Skeletal muscle tissue (tissue), 3 donors: ENCODE measurements at regions not wholly inside any gene's neighbourhood (a gene's known extent, or its start where the extent isn't known, plus 50 kb on each side); places are given as distances from the start of the nearest gene placed in this dataset.
"Not testable (repeated sequence)": the region's sequence is repeated elsewhere in the genome, so short reads cannot be mapped to it uniquely, and the experiment has no call there.

Experiments used
- H3K27ac ChIP-seq: one replicate; pipeline ENCODE4 v1.7.0; 2013; ENCODE audit warnings: mild to moderate bottlenecking, low read depth, low read length, inconsistent platforms
- H3K27me3 ChIP-seq, 3 donors: one replicate each; pipeline ENCODE4 v1.7.0; 2013; ENCODE audit warnings: low read length in 3 of 3; ENCODE audit not compliant: control insufficient read depth in 3 of 3, insufficient read depth in 3 of 3
- H3K36me3 ChIP-seq, 3 donors: one replicate each; pipeline ENCODE4 v1.7.0; 2013; ENCODE audit warnings: low read length in 3 of 3; ENCODE audit not compliant: control insufficient read depth in 3 of 3, insufficient read depth in 3 of 3
- H3K4me1 ChIP-seq, 3 donors: one replicate each; pipeline ENCODE4 v1.7.0; 2013; ENCODE audit warnings: low read length in 3 of 3, mild to moderate bottlenecking in 3 of 3; ENCODE audit not compliant: control insufficient read depth in 3 of 3, insufficient read depth in 3 of 3
- H3K4me3 ChIP-seq, 3 donors: one replicate each; pipeline ENCODE4 v1.7.0; 2013; ENCODE audit warnings: low read length in 3 of 3
- H3K9ac ChIP-seq, 3 donors: one replicate each; pipeline ENCODE4 v1.7.0; 2013; ENCODE audit warnings: low read length in 3 of 3, mild to moderate bottlenecking in 3 of 3, moderate library complexity in 2 of 3, low read depth in 1 of 3
- H3K9me3 ChIP-seq, 3 donors: one replicate each; pipeline ENCODE4 v1.7.0; 2013; ENCODE audit warnings: low read length in 3 of 3; ENCODE audit not compliant: control insufficient read depth in 3 of 3
- donor health status: Osteomylitis.

- no peak overlapping the region for H3K4me3 ChIP-seq
- H3K36me3 ChIP-seq = no peaks in the 10 kb centered on the region
- H3K27ac ChIP-seq = no peak overlapping the region
- no peak overlapping the region for H3K9ac ChIP-seq
- no peaks in the 10 kb centered on the region for H3K4me1 ChIP-seq
- H3K9me3 ChIP-seq = no peaks in the 10 kb centered on the region
- peaks cover 0 to 5% (median 3%) of the 10 kb centered on the region in 3 donors for H3K27me3 ChIP-seq
Observed at GRCh38 chr14:106651016-106651415, 1124.6 kb downstream of the TMEM121 start.

GRCh38 chr14:106652494-106652893, 1126.1 kb downstream of the TMEM121 start:
- H3K9me3 ChIP-seq = no peaks in the 10 kb centered on the region
- no peak overlapping the region for H3K9ac ChIP-seq
- H3K4me3 ChIP-seq = no peak overlapping the region
- H3K27ac ChIP-seq = no peak overlapping the region
- no peaks in the 10 kb centered on the region for H3K4me1 ChIP-seq
- no peaks in the 10 kb centered on the region for H3K36me3 ChIP-seq
- H3K27me3 ChIP-seq = peaks cover 0 to 8% (median 3%) of the 10 kb centered on the region in 3 donors

- peaks cover 0 to 3% (median 0%) of the 10 kb centered on the region in 3 donors for H3K27me3 ChIP-seq
- no peak overlapping the region for H3K27ac ChIP-seq
- no peaks in the 10 kb centered on the region for H3K36me3 ChIP-seq
- H3K9ac ChIP-seq = no peak overlapping the region
- no peaks in the 10 kb centered on the region for H3K9me3 ChIP-seq
- H3K4me3 ChIP-seq = no peak overlapping the region
- H3K4me1 ChIP-seq = no peaks in the 10 kb centered on the region
Observed at GRCh38 chr14:106657460-106657859, 1131.1 kb downstream of the TMEM121 start.

- H3K9me3 ChIP-seq, H3K36me3 ChIP-seq: not testable (repeated sequence)
Observed at GRCh38 chr14:106658066-106658860, 1131.9 kb downstream of the TMEM121 start.

GRCh38 chr14:106661561-106661960, 1135.2 kb downstream of the TMEM121 start:
- H3K4me1 ChIP-seq, H3K9ac ChIP-seq, H3K27me3 ChIP-seq, H3K9me3 ChIP-seq, H3K4me3 ChIP-seq, H3K36me3 ChIP-seq, H3K27ac ChIP-seq: not testable (repeated sequence)

More at GRCh38 chr14:106658066-106658860, 1131.9 kb downstream of the TMEM121 start:
- not testable (repeated sequence) for H3K4me1 ChIP-seq, H3K9ac ChIP-seq, H3K27me3 ChIP-seq, H3K27ac ChIP-seq, H3K4me3 ChIP-seq

GRCh38 chr14:106662936-106663550, 1136.7 kb downstream of the TMEM121 start:
- H3K4me1 ChIP-seq = no peaks in the 10 kb centered on the region
- H3K4me3 ChIP-seq = no peak overlapping the region
- no peak overlapping the region for H3K27ac ChIP-seq
- no peaks in the 10 kb centered on the region for H3K9me3 ChIP-seq
- H3K27me3 ChIP-seq = no peaks in the 10 kb centered on the region
- no peaks in the 10 kb centered on the region for H3K36me3 ChIP-seq
- H3K9ac ChIP-seq = no peak overlapping the region

- not testable (repeated sequence) for H3K9me3 ChIP-seq, H3K36me3 ChIP-seq, H3K4me1 ChIP-seq, H3K27me3 ChIP-seq, H3K4me3 ChIP-seq, H3K27ac ChIP-seq, H3K9ac ChIP-seq
Observed at GRCh38 chr14:106663805-106664410, 1137.5 kb downstream of the TMEM121 start.

- Histone ChIP-seq H3K27ac (no peak overlapping the region), H3K4me3 (no peak overlapping the region), H3K9me3 (no peaks in the 10 kb centered on the region), H3K27me3 (peaks cover 0 to 5% (median 0%) of the 10 kb centered on the region in 3 donors), H3K9ac (no peak overlapping the region), H3K36me3 (no peaks in the 10 kb centered on the region), H3K4me1 (no peaks in the 10 kb centered on the region)
Observed at GRCh38 chr14:106665814-106666213, 1139.4 kb downstream of the TMEM121 start.

GRCh38 chr14:106666341-106666740, 1140.0 kb downstream of the TMEM121 start:
- Histone ChIP-seq H3K4me3 (no peak overlapping the region), H3K36me3 (no peaks in the 10 kb centered on the region), H3K4me1 (no peaks in the 10 kb centered on the region), H3K27ac (no peak overlapping the region), H3K27me3 (peaks cover 0 to 5% (median 0%) of the 10 kb centered on the region in 3 donors), H3K9ac (no peak overlapping the region), H3K9me3 (no peaks in the 10 kb centered on the region)

- H3K4me3 ChIP-seq = no peak overlapping the region
- no peaks in the 10 kb centered on the region for H3K4me1 ChIP-seq
- no peaks in the 10 kb centered on the region for H3K9me3 ChIP-seq
- H3K36me3 ChIP-seq = no peaks in the 10 kb centered on the region
- peaks cover 0 to 5% (median 0%) of the 10 kb centered on the region in 3 donors for H3K27me3 ChIP-seq
- H3K9ac ChIP-seq = no peak overlapping the region
- H3K27ac ChIP-seq = no peak overlapping the region
Observed at GRCh38 chr14:106670011-106670410, 1143.6 kb downstream of the TMEM121 start.
